H9 (cell line): ENCODE measurements at regions not wholly inside any gene's neighbourhood (a gene's known extent, or its start where the extent isn't known, plus 50 kb on each side); places are given as distances from the start of the nearest gene placed in this dataset.

Source experiments
- DNase-seq: peaks from one replicate; pipeline ENCODE4 v3.0.0-alpha.2; 2017
- H2AFZ ChIP-seq: one replicate; pipeline ENCODE4 v1.6.1; 2013; ENCODE audit warnings: mild to moderate bottlenecking, low read length, control low read depth, moderate library complexity
- H2AK5ac ChIP-seq: 2 replicates; pipeline ENCODE4 v1.6.1; 2013; ENCODE audit warnings: low read length, control low read depth, mixed read lengths; ENCODE audit not compliant: insufficient read length
- H2BK120ac ChIP-seq: one replicate; pipeline ENCODE4 v1.6.1; 2013; ENCODE audit warnings: low read depth, mild to moderate bottlenecking, low read length, control low read depth, inconsistent platforms; ENCODE audit not compliant: poor library complexity, severe bottlenecking
- H2BK12ac ChIP-seq: 2 replicates; pipeline ENCODE4 v1.6.1; 2013; ENCODE audit warnings: low read length, control low read depth, mixed read lengths, low read depth; ENCODE audit not compliant: insufficient read length
- H2BK15ac ChIP-seq: 2 replicates; pipeline ENCODE4 v1.6.1; 2013; ENCODE audit warnings: low read depth, low read length, control low read depth
- H2BK20ac ChIP-seq: one replicate; pipeline ENCODE4 v1.6.1; 2013; ENCODE audit warnings: low read depth, mild to moderate bottlenecking, low read length, control low read depth, inconsistent platforms; ENCODE audit not compliant: poor library complexity, severe bottlenecking
- H2BK5ac ChIP-seq: 2 replicates; pipeline ENCODE4 v1.6.1; 2013; ENCODE audit warnings: low read length, control low read depth, mixed read lengths; ENCODE audit not compliant: insufficient read length
- H3K14ac ChIP-seq: 2 replicates; pipeline ENCODE4 v1.6.1; 2013; ENCODE audit warnings: low read length, control low read depth; ENCODE audit not compliant: insufficient read depth
- H3K18ac ChIP-seq: 2 replicates; pipeline ENCODE4 v1.6.1; 2013; ENCODE audit warnings: low read depth, mild to moderate bottlenecking, mixed read lengths, low read length, control low read depth; ENCODE audit not compliant: insufficient read length
- H3K23ac ChIP-seq: 2 replicates; pipeline ENCODE4 v1.6.1; 2013; ENCODE audit warnings: low read length, control low read depth, mixed read lengths, low read depth; ENCODE audit not compliant: insufficient read length
- H3K23me2 ChIP-seq: 2 replicates; pipeline ENCODE4 v1.6.1; 2013; ENCODE audit warnings: low read depth, mild to moderate bottlenecking, mixed read lengths, low read length, control low read depth; ENCODE audit not compliant: insufficient read length, poor library complexity, severe bottlenecking
- H3K27ac ChIP-seq: 2 replicates; pipeline ENCODE4 v1.5.1; 2013; ENCODE audit warnings: low read length, control low read depth, mixed read lengths, low read depth; ENCODE audit not compliant: insufficient read length
- H3K27me3 ChIP-seq: 2 replicates; pipeline ENCODE4 v1.6.1; 2013; ENCODE audit warnings: low read length, control low read depth, inconsistent platforms; ENCODE audit not compliant: insufficient read depth
- H3K4ac ChIP-seq: 2 replicates; pipeline ENCODE4 v1.6.1; 2013; ENCODE audit warnings: low read depth, mild to moderate bottlenecking, control low read depth, inconsistent platforms, low read length, moderate library complexity
- H3K4me1 ChIP-seq: 2 replicates; pipeline ENCODE4 v1.6.1; 2013; ENCODE audit warnings: low read length, control low read depth, inconsistent platforms; ENCODE audit not compliant: insufficient read depth
- H3K4me2 ChIP-seq: 2 replicates; pipeline ENCODE4 v1.6.1; 2013; ENCODE audit warnings: low read length, control low read depth, mixed read lengths; ENCODE audit not compliant: insufficient read length, insufficient read depth
- H3K56ac ChIP-seq: 2 replicates; pipeline ENCODE4 v1.6.1; 2013; ENCODE audit warnings: low read depth, mild to moderate bottlenecking, mixed read lengths, low read length, control low read depth; ENCODE audit not compliant: insufficient read length
- H3K79me1 ChIP-seq: 2 replicates; pipeline ENCODE4 v1.6.1; 2013; ENCODE audit warnings: low read depth, mild to moderate bottlenecking, moderate library complexity, low read length, control low read depth, inconsistent platforms; ENCODE audit not compliant: insufficient read depth, poor library complexity, severe bottlenecking
- H3K79me2 ChIP-seq: 2 replicates; pipeline ENCODE4 v1.6.1; 2013; ENCODE audit warnings: low read length, control low read depth, inconsistent platforms; ENCODE audit not compliant: insufficient read depth
- H3K9ac ChIP-seq: 2 replicates; pipeline ENCODE4 v1.6.1; 2013; ENCODE audit warnings: low read length, control low read depth, mixed read lengths; ENCODE audit not compliant: insufficient read length; ENCODE audit errors: extremely low read depth
- H3K9me3 ChIP-seq: one replicate; pipeline ENCODE4 v1.6.1; 2013; ENCODE audit warnings: low read depth, low read length, inconsistent platforms; ENCODE audit not compliant: control insufficient read depth
- H3T11ph ChIP-seq: one replicate; pipeline ENCODE4 v1.6.1; 2013; ENCODE audit warnings: mild to moderate bottlenecking, low read length, control low read depth, inconsistent platforms
- H4K20me1 ChIP-seq: one replicate; pipeline ENCODE4 v1.6.1; 2013; ENCODE audit not compliant: control insufficient read depth, insufficient read length, insufficient read depth
- H4K5ac ChIP-seq: 2 replicates; pipeline ENCODE4 v1.6.1; 2013; ENCODE audit warnings: low read depth, mild to moderate bottlenecking, mixed read lengths, low read length, control low read depth; ENCODE audit not compliant: insufficient read length
- H4K8ac ChIP-seq: replicated peaks from 2 replicates; pipeline ENCODE4 v1.6.1; 2013; ENCODE audit warnings: low read length, control low read depth, mixed read lengths, low read depth; ENCODE audit not compliant: insufficient read length
- H4K91ac ChIP-seq: 2 replicates; pipeline ENCODE4 v1.6.1; 2013; ENCODE audit warnings: low read depth, mild to moderate bottlenecking, moderate library complexity, mixed read lengths, low read length, control low read depth; ENCODE audit not compliant: insufficient read length
- H3K27ac Mint-ChIP-seq, 3 experiments: 2 replicates in 2 of 3; 3 replicates in 1 of 3; pipeline ENCODE4 v1.8.0; 2020 to 2021; ENCODE audit warnings: mixed read lengths in 3 of 3, mild to moderate bottlenecking in 1 of 3, moderate library complexity in 1 of 3
- H3K27me3 Mint-ChIP-seq: 2 replicates; pipeline ENCODE4 v1.8.0; 2021; ENCODE audit warnings: low read depth, mild to moderate bottlenecking, moderate library complexity, mixed read lengths
- H3K36me3 Mint-ChIP-seq, 3 experiments: 2 replicates in 2 of 3; 3 replicates in 1 of 3; pipeline ENCODE4 v1.8.0; 2020 to 2021; ENCODE audit warnings: low read depth in 3 of 3, mixed read lengths in 3 of 3; ENCODE audit not compliant: insufficient read depth in 1 of 3
- H3K4me1 Mint-ChIP-seq, 2 experiments: 2 replicates each; pipeline ENCODE4 v1.8.0; 2020; ENCODE audit warnings: mixed read lengths in 2 of 2
- H3K4me3 Mint-ChIP-seq, 2 experiments: 2 replicates in 1 of 2; 3 replicates in 1 of 2; pipeline ENCODE4 v1.8.0; 2020 to 2021; ENCODE audit warnings: mild to moderate bottlenecking in 2 of 2, mixed read lengths in 2 of 2, moderate library complexity in 1 of 2
- H3K9me3 Mint-ChIP-seq, 2 experiments: 2 replicates in 1 of 2; 3 replicates in 1 of 2; pipeline ENCODE4 v1.8.0; 2020; ENCODE audit warnings: mild to moderate bottlenecking in 2 of 2, mixed read lengths in 2 of 2, moderate library complexity in 1 of 2
- CTCF ChIP-seq: fragments of 200-600 bp; sonication (generic); conservative IDR thresholded peaks from 3 replicates; pipeline ENCODE4 v1.8.0; 2021; ENCODE audit warnings: antibody characterized with exemption, mild to moderate bottlenecking
- WGBS: extraction: QIAGEN DNeasy Blood & Tissue Kit; methylation state at CpG from one replicate; pipeline ENCODE4 v1.1.7; 2013; ENCODE audit warnings: missing lambda C conversion rate, low lambda C conversion rate, mixed read lengths; ENCODE audit not compliant: insufficient read length; ENCODE audit errors: extremely low coverage; 5-methylcytosine and 5-hydroxymethylcytosine counted together

GRCh38 chr3:94799420-94800060 lies 736.7 kb downstream of the NSUN3 start:
- no peak for DNase-seq
- WGBS, result no CpG with 5 or more reads among the region's 1 CpG
- Histone ChIP-seq H2AK5ac (no peak overlapping the region), H3K9me3 (no peaks in the 10 kb centered on the region), H3K14ac (no peak overlapping the region), H3K23me2 (no peaks in the 10 kb centered on the region), H3K4me2 (no peak overlapping the region), H4K91ac (no peak overlapping the region), H3K27ac (no peak overlapping the region), H3K4ac (no peak overlapping the region), H3T11ph (no peak overlapping the region), H3K4me1 (no peaks in the 10 kb centered on the region), H2BK12ac (no peak overlapping the region), H4K8ac (no peak overlapping the region), H3K18ac (no peak overlapping the region), H3K27me3 (no peaks in the 10 kb centered on the region), H3K23ac (no peak overlapping the region), H3K56ac (no peak overlapping the region), H2BK5ac (no peak overlapping the region), H2BK120ac (no peak overlapping the region), H2BK20ac (no peak overlapping the region), H4K20me1 (no peaks in the 10 kb centered on the region), H4K5ac (no peak overlapping the region), H3K79me2 (no peaks in the 10 kb centered on the region), H3K9ac (no peak overlapping the region), H2AFZ (no peak overlapping the region), H3K79me1 (no peaks in the 10 kb centered on the region), H2BK15ac (no peak overlapping the region)
- no peak for TF ChIP-seq CTCF
- no peak overlapping the region for H3K27ac Mint-ChIP-seq
- H3K36me3 Mint-ChIP-seq, result no peaks in the 10 kb centered on the region; a peak in 1 of 7 replicates
- H3K4me1 Mint-ChIP-seq, result peaks cover 0 to 2% of the 10 kb centered on the region in 2 experiments; a peak in 1 of 4 replicates
- H3K27me3 Mint-ChIP-seq, result no peaks in the 10 kb centered on the region
- peaks cover 0 to 7% of the 10 kb centered on the region in 2 experiments; a peak in 2 of 5 replicates for H3K9me3 Mint-ChIP-seq
- no peak overlapping the region for H3K4me3 Mint-ChIP-seq
